GM18873 (cell line): ENCODE measurements at regions not wholly inside any gene's neighbourhood (a gene's known extent, or its start where the extent isn't known, plus 50 kb on each side); places are given as distances from the start of the nearest gene placed in this dataset.

Experiments
- ATAC-seq: cut with Tn5 transposase; IDR thresholded peaks from one replicate; pipeline ENCODE4 v1.9.1; 2021; ENCODE audit warnings: mild to moderate bottlenecking, moderate library complexity, moderate number of reproducible peaks; ENCODE audit not compliant: unreplicated experiment, low FRiP score

- no peak for ATAC-seq
These were observed 961.6 kb upstream of the MIR17HG start for GRCh38 chr13:90385781-90386489.

GRCh38 chr13:90388887-90389452, 958.5 kb upstream of the MIR17HG start:
- no peak for ATAC-seq

GRCh38 chr13:90389537-90389936, 958.0 kb upstream of the MIR17HG start:
- ATAC-seq: no peak

GRCh38 chr13:90393408-90393807, 954.1 kb upstream of the MIR17HG start:
- ATAC-seq: no peak

GRCh38 chr13:90395348-90395747, 952.1 kb upstream of the MIR17HG start:
- ATAC-seq: no peak

GRCh38 chr13:90395846-90396245, 951.6 kb upstream of the MIR17HG start:
- no peak for ATAC-seq

GRCh38 chr13:90396266-90396665, 951.2 kb upstream of the MIR17HG start:
- ATAC-seq: no peak

GRCh38 chr13:90397503-90397902, 950.0 kb upstream of the MIR17HG start:
- ATAC-seq: no peak

GRCh38 chr13:90400372-90400771, 947.1 kb upstream of the MIR17HG start:
- ATAC-seq: no peak

GRCh38 chr13:90401150-90401549, 946.3 kb upstream of the MIR17HG start:
- no peak for ATAC-seq

GRCh38 chr13:90402102-90402501, 945.4 kb upstream of the MIR17HG start:
- no peak for ATAC-seq

GRCh38 chr13:90402613-90403012, 944.9 kb upstream of the MIR17HG start:
- no peak for ATAC-seq

GRCh38 chr13:90403330-90404082, 944.0 kb upstream of the MIR17HG start:
- ATAC-seq: no peak

GRCh38 chr13:90405301-90405700, 942.2 kb upstream of the MIR17HG start:
- ATAC-seq: no peak

- no peak for ATAC-seq
These were observed 934.5 kb upstream of the MIR17HG start for GRCh38 chr13:90412980-90413379.

- no peak for ATAC-seq
These were observed 933.9 kb upstream of the MIR17HG start for GRCh38 chr13:90413548-90413947.

GRCh38 chr13:90414691-90415596, 932.5 kb upstream of the MIR17HG start:
- no peak for ATAC-seq

GRCh38 chr13:90415902-90416301, 931.6 kb upstream of the MIR17HG start:
- ATAC-seq: no peak

- ATAC-seq: no peak
These were observed 931.0 kb upstream of the MIR17HG start for GRCh38 chr13:90416519-90416918.

GRCh38 chr13:90416938-90417337, 930.5 kb upstream of the MIR17HG start:
- no peak for ATAC-seq

GRCh38 chr13:90420683-90421082, 926.8 kb upstream of the MIR17HG start:
- no peak for ATAC-seq
